ENCODE measurements at regions not wholly inside any gene's neighbourhood (a gene's known extent, or its start where the extent isn't known, plus 50 kb on each side); places are given as distances from the start of the nearest gene placed in this dataset.

DNA sequence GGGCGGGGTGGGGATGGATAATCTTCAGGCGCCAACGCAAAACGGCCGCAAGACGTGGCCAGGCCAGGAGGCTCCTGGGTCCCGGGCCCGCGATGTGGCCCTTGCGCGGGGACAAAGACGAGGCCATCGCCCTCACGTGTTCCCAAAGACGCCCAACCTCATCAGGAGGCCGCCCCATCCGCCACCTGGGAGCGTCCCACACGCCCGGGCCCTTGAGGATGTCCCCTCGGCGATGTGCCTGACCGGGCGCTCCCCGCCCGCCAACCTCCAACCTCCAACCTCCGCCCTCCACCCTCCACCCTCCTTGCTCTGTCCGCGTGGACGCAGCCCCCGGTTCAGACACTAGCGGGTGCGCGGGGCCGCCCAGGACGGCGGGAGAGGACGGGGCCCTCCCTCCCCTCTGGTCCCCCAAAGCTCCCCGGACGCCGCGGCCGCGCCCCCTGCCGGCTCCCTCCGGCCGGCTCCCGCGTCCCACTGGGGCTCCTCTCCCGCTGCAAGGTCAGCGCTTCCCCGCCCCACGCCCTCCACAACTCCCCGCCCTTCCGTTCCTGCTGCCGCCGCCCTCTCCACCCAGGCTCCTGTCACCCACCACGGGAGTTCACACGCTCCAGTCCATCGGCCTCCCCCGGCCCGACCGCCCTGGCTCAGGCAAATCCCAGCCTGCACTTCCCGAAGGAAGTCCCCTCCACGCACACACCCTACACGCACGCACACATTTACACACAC, 250.8 kb upstream of the RPL38 start (continued):
- TF ChIP-seq, protein P1, sequence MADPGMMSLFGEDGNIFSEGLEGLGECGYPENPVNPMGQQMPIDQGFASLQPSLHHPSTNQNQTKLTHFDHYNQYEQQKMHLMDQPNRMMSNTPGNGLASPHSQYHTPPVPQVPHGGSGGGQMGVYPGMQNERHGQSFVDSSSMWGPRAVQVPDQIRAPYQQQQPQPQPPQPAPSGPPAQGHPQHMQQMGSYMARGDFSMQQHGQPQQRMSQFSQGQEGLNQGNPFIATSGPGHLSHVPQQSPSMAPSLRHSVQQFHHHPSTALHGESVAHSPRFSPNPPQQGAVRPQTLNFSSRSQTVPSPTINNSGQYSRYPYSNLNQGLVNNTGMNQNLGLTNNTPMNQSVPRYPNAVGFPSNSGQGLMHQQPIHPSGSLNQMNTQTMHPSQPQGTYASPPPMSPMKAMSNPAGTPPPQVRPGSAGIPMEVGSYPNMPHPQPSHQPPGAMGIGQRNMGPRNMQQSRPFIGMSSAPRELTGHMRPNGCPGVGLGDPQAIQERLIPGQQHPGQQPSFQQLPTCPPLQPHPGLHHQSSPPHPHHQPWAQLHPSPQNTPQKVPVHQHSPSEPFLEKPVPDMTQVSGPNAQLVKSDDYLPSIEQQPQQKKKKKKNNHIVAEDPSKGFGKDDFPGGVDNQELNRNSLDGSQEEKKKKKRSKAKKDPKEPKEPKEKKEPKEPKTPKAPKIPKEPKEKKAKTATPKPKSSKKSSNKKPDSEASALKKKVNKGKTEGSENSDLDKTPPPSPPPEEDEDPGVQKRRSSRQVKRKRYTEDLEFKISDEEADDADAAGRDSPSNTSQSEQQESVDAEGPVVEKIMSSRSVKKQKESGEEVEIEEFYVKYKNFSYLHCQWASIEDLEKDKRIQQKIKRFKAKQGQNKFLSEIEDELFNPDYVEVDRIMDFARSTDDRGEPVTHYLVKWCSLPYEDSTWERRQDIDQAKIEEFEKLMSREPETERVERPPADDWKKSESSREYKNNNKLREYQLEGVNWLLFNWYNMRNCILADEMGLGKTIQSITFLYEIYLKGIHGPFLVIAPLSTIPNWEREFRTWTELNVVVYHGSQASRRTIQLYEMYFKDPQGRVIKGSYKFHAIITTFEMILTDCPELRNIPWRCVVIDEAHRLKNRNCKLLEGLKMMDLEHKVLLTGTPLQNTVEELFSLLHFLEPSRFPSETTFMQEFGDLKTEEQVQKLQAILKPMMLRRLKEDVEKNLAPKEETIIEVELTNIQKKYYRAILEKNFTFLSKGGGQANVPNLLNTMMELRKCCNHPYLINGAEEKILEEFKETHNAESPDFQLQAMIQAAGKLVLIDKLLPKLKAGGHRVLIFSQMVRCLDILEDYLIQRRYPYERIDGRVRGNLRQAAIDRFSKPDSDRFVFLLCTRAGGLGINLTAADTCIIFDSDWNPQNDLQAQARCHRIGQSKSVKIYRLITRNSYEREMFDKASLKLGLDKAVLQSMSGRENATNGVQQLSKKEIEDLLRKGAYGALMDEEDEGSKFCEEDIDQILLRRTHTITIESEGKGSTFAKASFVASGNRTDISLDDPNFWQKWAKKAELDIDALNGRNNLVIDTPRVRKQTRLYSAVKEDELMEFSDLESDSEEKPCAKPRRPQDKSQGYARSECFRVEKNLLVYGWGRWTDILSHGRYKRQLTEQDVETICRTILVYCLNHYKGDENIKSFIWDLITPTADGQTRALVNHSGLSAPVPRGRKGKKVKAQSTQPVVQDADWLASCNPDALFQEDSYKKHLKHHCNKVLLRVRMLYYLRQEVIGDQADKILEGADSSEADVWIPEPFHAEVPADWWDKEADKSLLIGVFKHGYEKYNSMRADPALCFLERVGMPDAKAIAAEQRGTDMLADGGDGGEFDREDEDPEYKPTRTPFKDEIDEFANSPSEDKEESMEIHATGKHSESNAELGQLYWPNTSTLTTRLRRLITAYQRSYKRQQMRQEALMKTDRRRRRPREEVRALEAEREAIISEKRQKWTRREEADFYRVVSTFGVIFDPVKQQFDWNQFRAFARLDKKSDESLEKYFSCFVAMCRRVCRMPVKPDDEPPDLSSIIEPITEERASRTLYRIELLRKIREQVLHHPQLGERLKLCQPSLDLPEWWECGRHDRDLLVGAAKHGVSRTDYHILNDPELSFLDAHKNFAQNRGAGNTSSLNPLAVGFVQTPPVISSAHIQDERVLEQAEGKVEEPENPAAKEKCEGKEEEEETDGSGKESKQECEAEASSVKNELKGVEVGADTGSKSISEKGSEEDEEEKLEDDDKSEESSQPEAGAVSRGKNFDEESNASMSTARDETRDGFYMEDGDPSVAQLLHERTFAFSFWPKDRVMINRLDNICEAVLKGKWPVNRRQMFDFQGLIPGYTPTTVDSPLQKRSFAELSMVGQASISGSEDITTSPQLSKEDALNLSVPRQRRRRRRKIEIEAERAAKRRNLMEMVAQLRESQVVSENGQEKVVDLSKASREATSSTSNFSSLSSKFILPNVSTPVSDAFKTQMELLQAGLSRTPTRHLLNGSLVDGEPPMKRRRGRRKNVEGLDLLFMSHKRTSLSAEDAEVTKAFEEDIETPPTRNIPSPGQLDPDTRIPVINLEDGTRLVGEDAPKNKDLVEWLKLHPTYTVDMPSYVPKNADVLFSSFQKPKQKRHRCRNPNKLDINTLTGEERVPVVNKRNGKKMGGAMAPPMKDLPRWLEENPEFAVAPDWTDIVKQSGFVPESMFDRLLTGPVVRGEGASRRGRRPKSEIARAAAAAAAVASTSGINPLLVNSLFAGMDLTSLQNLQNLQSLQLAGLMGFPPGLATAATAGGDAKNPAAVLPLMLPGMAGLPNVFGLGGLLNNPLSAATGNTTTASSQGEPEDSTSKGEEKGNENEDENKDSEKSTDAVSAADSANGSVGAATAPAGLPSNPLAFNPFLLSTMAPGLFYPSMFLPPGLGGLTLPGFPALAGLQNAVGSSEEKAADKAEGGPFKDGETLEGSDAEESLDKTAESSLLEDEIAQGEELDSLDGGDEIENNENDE (IDR thresholded peaks at IDR 0.05; ENCODE audit: insufficient replicate concordance, low read length), result no peak
- no peak for TF ChIP-seq TEAD4 (IDR thresholded peaks at IDR 0.05; ENCODE audit: low read depth, low read length)
- no peak for TF ChIP-seq MAFK (IDR thresholded peaks at IDR 0.05; ENCODE audit: low read depth, low read length)
